ENCODE measurements at regions not wholly inside any gene's neighbourhood (a gene's known extent, or its start where the extent isn't known, plus 50 kb on each side); places are given as distances from the start of the nearest gene placed in this dataset.

GRCh38 chr6:22147921-22148776, 148.7 kb downstream of the PRL start:
- H3K4me1 ChIP-seq (ENCODE audit: control extremely low read depth in 1 of 4, control insufficient read depth in 4 of 4, insufficient read depth in 4 of 4, low read length in 3 of 4): peaks cover 17 to 42% (median 22%) of the 10 kb centered on the region in 4 experiments
- no peaks in the 10 kb centered on the region for H3K9me3 ChIP-seq (ENCODE audit: control extremely low read depth in 1 of 5, control insufficient read depth in 4 of 5, insufficient read depth in 2 of 5, low read depth in 1 of 5, low read length in 4 of 5)
- no peaks in the 10 kb centered on the region for H3K36me3 ChIP-seq (ENCODE audit: control insufficient read depth in 4 of 4, insufficient read depth in 4 of 4, low read length in 3 of 4)
- no peak overlapping the region for H3K27ac ChIP-seq (ENCODE audit: insufficient read depth in 1 of 2, low read depth in 1 of 2, low read length in 2 of 2, poor library complexity in 1 of 2, severe bottlenecking in 2 of 2)
- ChIA-PET CTCF (no interaction called here), POLR2A (no interaction called here)
- no peak overlapping the region for H3K4me3 ChIP-seq (ENCODE audit: control insufficient read depth in 1 of 7, extremely low read depth in 1 of 7, insufficient read depth in 4 of 7, low read depth in 2 of 7, low read length in 6 of 7)
- H3K27me3 ChIP-seq (replicated peaks in 2 of 5; ENCODE audit: control insufficient read depth in 4 of 5, insufficient read depth in 5 of 5, low read length in 4 of 5): no peaks in the 10 kb centered on the region
- WGBS (ENCODE audit: insufficient coverage): 93% methylated on average over 4 of the region's 7 CpGs
- DNase-seq: peak in 1 of 3 donors; percentile 13

DNA sequence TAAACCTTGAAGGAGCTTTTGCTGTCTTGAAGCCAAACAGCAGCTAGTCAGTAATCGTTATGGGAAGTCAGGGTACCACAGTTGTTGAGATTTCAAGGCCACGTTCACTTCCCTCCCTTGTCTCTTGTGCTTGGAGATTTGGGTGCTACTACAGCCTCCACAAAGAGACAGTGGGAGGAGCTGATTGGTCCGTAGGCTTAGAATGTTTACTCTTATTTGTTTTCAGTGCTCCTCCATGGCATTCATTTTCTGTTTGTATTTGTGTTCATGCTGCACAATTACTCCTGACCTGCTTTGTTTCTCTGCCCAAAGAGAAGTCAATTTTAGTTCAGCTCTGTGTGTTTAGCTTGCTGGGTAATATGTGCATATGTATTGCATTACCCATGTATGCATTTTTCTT, 147.7 kb downstream of the PRL start:
- Histone ChIP-seq H3K4me1 (ENCODE audit: control extremely low read depth in 1 of 4, control insufficient read depth in 4 of 4, insufficient read depth in 4 of 4, low read length in 3 of 4) (peaks cover 13 to 46% (median 28%) of the 10 kb centered on the region in 4 experiments), H3K9me3 (ENCODE audit: control extremely low read depth in 1 of 5, control insufficient read depth in 4 of 5, insufficient read depth in 2 of 5, low read depth in 1 of 5, low read length in 4 of 5) (no peaks in the 10 kb centered on the region), H3K4me3 (ENCODE audit: control insufficient read depth in 1 of 7, extremely low read depth in 1 of 7, insufficient read depth in 4 of 7, low read depth in 2 of 7, low read length in 6 of 7) (no peak overlapping the region), H3K27ac (ENCODE audit: insufficient read depth in 1 of 2, low read depth in 1 of 2, low read length in 2 of 2, poor library complexity in 1 of 2, severe bottlenecking in 2 of 2) (no peak overlapping the region), H3K36me3 (ENCODE audit: control insufficient read depth in 4 of 4, insufficient read depth in 4 of 4, low read length in 3 of 4) (no peaks in the 10 kb centered on the region), H3K27me3 (replicated peaks in 2 of 5; ENCODE audit: control insufficient read depth in 4 of 5, insufficient read depth in 5 of 5, low read length in 4 of 5) (no peaks in the 10 kb centered on the region)
- ChIA-PET CTCF (no interaction called here), POLR2A (no interaction called here)
- 10% methylated on average over 2 of the region's 3 CpGs for WGBS (ENCODE audit: insufficient coverage)
- peak in 1 of 3 donors; percentile 28 for DNase-seq

DNA sequence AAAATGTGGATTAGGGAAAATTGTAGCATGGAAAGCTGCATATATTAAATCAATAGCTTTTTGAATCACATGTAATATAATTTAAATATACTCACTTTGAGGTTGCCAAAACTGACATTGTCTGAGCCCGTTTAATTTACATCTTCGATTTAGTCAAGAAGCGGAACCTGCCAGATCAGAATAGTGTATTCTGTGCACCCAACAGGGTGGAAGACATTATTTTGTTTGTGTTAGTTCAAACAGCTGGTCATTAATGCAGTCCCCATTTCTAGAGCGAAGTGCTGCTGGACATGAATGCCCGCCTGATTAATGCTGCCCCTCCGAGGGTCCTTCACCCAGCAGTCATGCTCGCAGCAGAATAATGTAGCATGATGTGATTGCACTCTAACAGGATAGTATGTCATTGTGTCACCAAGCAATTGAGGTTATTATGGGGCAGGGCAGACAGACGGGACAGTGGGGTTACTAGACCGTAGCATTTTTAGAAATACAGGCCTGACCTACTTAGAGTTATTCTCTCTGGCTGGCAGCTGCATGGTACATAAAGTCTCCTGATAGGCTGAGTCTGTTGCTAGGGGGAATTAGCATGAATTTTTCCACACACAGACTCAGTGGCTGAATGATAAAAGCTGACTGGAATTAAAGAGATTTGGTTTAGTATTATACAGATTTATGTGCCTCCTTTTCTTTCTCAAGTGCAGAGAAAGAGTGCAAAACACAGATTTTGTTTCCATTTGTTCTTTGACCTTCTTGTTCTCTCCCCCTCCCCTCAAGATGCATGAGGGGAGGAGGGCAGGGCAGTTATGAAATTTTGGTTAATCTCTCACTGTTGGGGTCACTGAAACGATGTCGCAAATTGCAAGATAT, 147.1 kb downstream of the PRL start:
- Histone ChIP-seq H3K4me1 (ENCODE audit: control extremely low read depth in 1 of 4, control insufficient read depth in 4 of 4, insufficient read depth in 4 of 4, low read length in 3 of 4) (peaks cover 13 to 46% (median 31%) of the 10 kb centered on the region in 4 experiments), H3K27me3 (replicated peaks in 2 of 5; ENCODE audit: control insufficient read depth in 4 of 5, insufficient read depth in 5 of 5, low read length in 4 of 5) (no peaks in the 10 kb centered on the region), H3K36me3 (ENCODE audit: control insufficient read depth in 4 of 4, insufficient read depth in 4 of 4, low read length in 3 of 4) (no peaks in the 10 kb centered on the region), H3K27ac (ENCODE audit: insufficient read depth in 1 of 2, low read depth in 1 of 2, low read length in 2 of 2, poor library complexity in 1 of 2, severe bottlenecking in 2 of 2) (no peak overlapping the region), H3K4me3 (ENCODE audit: control insufficient read depth in 1 of 7, extremely low read depth in 1 of 7, insufficient read depth in 4 of 7, low read depth in 2 of 7, low read length in 6 of 7) (no peak overlapping the region), H3K9me3 (ENCODE audit: control extremely low read depth in 1 of 5, control insufficient read depth in 4 of 5, insufficient read depth in 2 of 5, low read depth in 1 of 5, low read length in 4 of 5) (no peaks in the 10 kb centered on the region)
- peak in 1 of 3 donors; percentile 23 for DNase-seq
- WGBS (ENCODE audit: insufficient coverage): 96% methylated on average over 5 of the region's 11 CpGs
- ChIA-PET CTCF (no interaction called here), POLR2A (no interaction called here)

- H3K4me3 ChIP-seq (ENCODE audit: control insufficient read depth in 1 of 7, extremely low read depth in 1 of 7, insufficient read depth in 4 of 7, low read depth in 2 of 7, low read length in 6 of 7): no peak overlapping the region
- no peak overlapping the region for H3K27ac ChIP-seq (ENCODE audit: insufficient read depth in 1 of 2, low read depth in 1 of 2, low read length in 2 of 2, poor library complexity in 1 of 2, severe bottlenecking in 2 of 2)
- DNase-seq: no peak
- ChIA-PET CTCF (no interaction called here), POLR2A (no interaction called here)
- H3K4me1 ChIP-seq (ENCODE audit: control extremely low read depth in 1 of 4, control insufficient read depth in 4 of 4, insufficient read depth in 4 of 4, low read length in 3 of 4): peaks cover 13 to 48% (median 34%) of the 10 kb centered on the region in 4 experiments
- H3K9me3 ChIP-seq (ENCODE audit: control extremely low read depth in 1 of 5, control insufficient read depth in 4 of 5, insufficient read depth in 2 of 5, low read depth in 1 of 5, low read length in 4 of 5): no peaks in the 10 kb centered on the region
- H3K27me3 ChIP-seq (replicated peaks in 2 of 5; ENCODE audit: control insufficient read depth in 4 of 5, insufficient read depth in 5 of 5, low read length in 4 of 5): no peaks in the 10 kb centered on the region
- H3K36me3 ChIP-seq (ENCODE audit: control insufficient read depth in 4 of 4, insufficient read depth in 4 of 4, low read length in 3 of 4): no peaks in the 10 kb centered on the region
Observed at GRCh38 chr6:22150368-22151035, 146.3 kb downstream of the PRL start.

DNA sequence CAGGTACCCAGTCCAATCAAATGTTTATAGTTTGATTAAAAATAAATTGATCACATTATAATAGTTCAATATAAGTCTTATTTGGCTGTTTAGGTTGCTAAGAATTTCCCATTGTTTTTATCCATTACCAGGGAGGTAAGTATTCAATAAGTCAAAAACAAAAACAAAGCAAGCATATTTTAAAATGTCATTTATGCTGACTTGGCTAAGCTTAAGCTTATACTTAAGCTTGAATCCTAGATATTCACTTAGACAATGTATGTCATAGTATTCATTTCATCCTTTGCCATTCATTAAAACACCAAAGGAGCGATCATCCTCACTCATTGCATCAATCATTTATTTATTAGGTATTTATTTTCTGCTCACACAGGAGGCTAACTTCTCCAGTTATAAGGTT, 144.9 kb downstream of the PRL start:
- no CpG with 5 or more reads among the region's 1 CpG for WGBS (ENCODE audit: insufficient coverage)

GRCh38 chr6:22152841-22153240, 144.0 kb downstream of the PRL start:
- Histone ChIP-seq H3K36me3 (ENCODE audit: control insufficient read depth in 4 of 4, insufficient read depth in 4 of 4, low read length in 3 of 4) (no peaks in the 10 kb centered on the region), H3K4me1 (ENCODE audit: control extremely low read depth in 1 of 4, control insufficient read depth in 4 of 4, insufficient read depth in 4 of 4, low read length in 3 of 4) (peaks cover 8 to 29% (median 19%) of the 10 kb centered on the region in 4 experiments), H3K27ac (ENCODE audit: insufficient read depth in 1 of 2, low read depth in 1 of 2, low read length in 2 of 2, poor library complexity in 1 of 2, severe bottlenecking in 2 of 2) (no peak overlapping the region), H3K27me3 (replicated peaks in 2 of 5; ENCODE audit: control insufficient read depth in 4 of 5, insufficient read depth in 5 of 5, low read length in 4 of 5) (no peaks in the 10 kb centered on the region), H3K4me3 (ENCODE audit: control insufficient read depth in 1 of 7, extremely low read depth in 1 of 7, insufficient read depth in 4 of 7, low read depth in 2 of 7, low read length in 6 of 7) (no peak overlapping the region), H3K9me3 (ENCODE audit: control extremely low read depth in 1 of 5, control insufficient read depth in 4 of 5, insufficient read depth in 2 of 5, low read depth in 1 of 5, low read length in 4 of 5) (no peaks in the 10 kb centered on the region)
- DNase-seq: no peak
- POLR2A ChIA-PET: no interaction called here
- CTCF ChIA-PET: interaction anchor here (1.0 kb wide), 1 partner anchor 10 kb away, joined by 3 read pairs; no protein-coding TSS in a partner anchor

More for the DNA sequence above, 144.9 kb downstream of the PRL start:
- no peak overlapping the region for H3K4me3 ChIP-seq (ENCODE audit: control insufficient read depth in 1 of 7, extremely low read depth in 1 of 7, insufficient read depth in 4 of 7, low read depth in 2 of 7, low read length in 6 of 7)
- H3K36me3 ChIP-seq (ENCODE audit: control insufficient read depth in 4 of 4, insufficient read depth in 4 of 4, low read length in 3 of 4): no peaks in the 10 kb centered on the region
- H3K4me1 ChIP-seq (ENCODE audit: control extremely low read depth in 1 of 4, control insufficient read depth in 4 of 4, insufficient read depth in 4 of 4, low read length in 3 of 4): peaks cover 17 to 39% (median 28%) of the 10 kb centered on the region in 4 experiments
- H3K27ac ChIP-seq (ENCODE audit: insufficient read depth in 1 of 2, low read depth in 1 of 2, low read length in 2 of 2, poor library complexity in 1 of 2, severe bottlenecking in 2 of 2): no peak overlapping the region
- H3K27me3 ChIP-seq (replicated peaks in 2 of 5; ENCODE audit: control insufficient read depth in 4 of 5, insufficient read depth in 5 of 5, low read length in 4 of 5): no peaks in the 10 kb centered on the region
- no peaks in the 10 kb centered on the region for H3K9me3 ChIP-seq (ENCODE audit: control extremely low read depth in 1 of 5, control insufficient read depth in 4 of 5, insufficient read depth in 2 of 5, low read depth in 1 of 5, low read length in 4 of 5)
- ChIA-PET POLR2A (no interaction called here), CTCF (no interaction called here)
- no peak for DNase-seq
